HG02840 (cell line): ENCODE measurements at regions not wholly inside any gene's neighbourhood (a gene's known extent, or its start where the extent isn't known, plus 50 kb on each side); places are given as distances from the start of the nearest gene placed in this dataset.

Experiments
- ATAC-seq: cut with Tn5 transposase; IDR thresholded peaks from one replicate; pipeline ENCODE4 v1.9.1; 2021; ENCODE audit warnings: mild to moderate bottlenecking, moderate library complexity, moderate number of reproducible peaks; ENCODE audit not compliant: unreplicated experiment, low FRiP score

- no peak for ATAC-seq
Observed at GRCh38 chr16:64545768-64546167, 576.1 kb downstream of the CDH11 start.

GRCh38 chr16:64544859-64545258 lies 577.0 kb downstream of the CDH11 start:
- no peak for ATAC-seq

GRCh38 chr16:64543441-64543840 lies 578.4 kb downstream of the CDH11 start:
- no peak for ATAC-seq

GRCh38 chr16:64543031-64543430 lies 578.8 kb downstream of the CDH11 start:
- no peak for ATAC-seq

- no peak for ATAC-seq
Observed at GRCh38 chr16:64542152-64542551, 579.7 kb downstream of the CDH11 start.

GRCh38 chr16:64541621-64542020 lies 580.2 kb downstream of the CDH11 start:
- no peak for ATAC-seq

- ATAC-seq: no peak
Observed at GRCh38 chr16:64540434-64540833, 581.4 kb downstream of the CDH11 start.

GRCh38 chr16:64539811-64540371 lies 582.0 kb downstream of the CDH11 start:
- ATAC-seq: no peak

GRCh38 chr16:64534180-64534780 lies 587.6 kb downstream of the CDH11 start:
- no peak for ATAC-seq

- no peak for ATAC-seq
Observed at GRCh38 chr16:64532691-64533090, 589.2 kb downstream of the CDH11 start.

- no peak for ATAC-seq
Observed at GRCh38 chr16:64532117-64532516, 589.7 kb downstream of the CDH11 start.

- no peak for ATAC-seq
Observed at GRCh38 chr16:64531401-64531800, 590.5 kb downstream of the CDH11 start.

- ATAC-seq: no peak
Observed at GRCh38 chr16:64522548-64522947, 599.3 kb downstream of the CDH11 start.

- no peak for ATAC-seq
Observed at GRCh38 chr16:64513871-64514270, 608.0 kb downstream of the CDH11 start.

- ATAC-seq: no peak
Observed at GRCh38 chr16:64507240-64508024, 614.4 kb downstream of the CDH11 start.

GRCh38 chr16:64499211-64499610 lies 622.7 kb downstream of the CDH11 start:
- ATAC-seq: no peak

GRCh38 chr16:64498363-64498762 lies 623.5 kb downstream of the CDH11 start:
- no peak for ATAC-seq

- no peak for ATAC-seq
Observed at GRCh38 chr16:64493709-64494108, 628.2 kb downstream of the CDH11 start.

GRCh38 chr16:64489449-64489848 lies 632.4 kb downstream of the CDH11 start:
- no peak for ATAC-seq

- no peak for ATAC-seq
Observed at GRCh38 chr16:64486561-64486960, 635.3 kb downstream of the CDH11 start.

GRCh38 chr16:64481497-64481896 lies 640.4 kb downstream of the CDH11 start:
- ATAC-seq: no peak
